HEK293 (cell line): ENCODE measurements at regions not wholly inside any gene's neighbourhood (a gene's known extent, or its start where the extent isn't known, plus 50 kb on each side); places are given as distances from the start of the nearest gene placed in this dataset.
"Not testable (repeated sequence)": the region's sequence is repeated elsewhere in the genome, so short reads cannot be mapped to it uniquely, and the experiment has no call there.

Source experiments
- CTCF ChIP-seq: fragments of 450-650 bp; formaldehyde crosslinking; IDR thresholded peaks from 2 replicates; pipeline ENCODE4 v1.5.1; 2016; ENCODE audit warnings: missing biosample characterization, missing genetic modification characterization
- HIC1 ChIP-seq: fragments of 450-650 bp; formaldehyde crosslinking; IDR thresholded peaks from 2 replicates; pipeline ENCODE4 v1.5.1; 2016; ENCODE audit warnings: missing biosample characterization, missing genetic modification characterization
- PRDM2 ChIP-seq: fragments of 450-650 bp; formaldehyde crosslinking; IDR thresholded peaks from 2 replicates; pipeline ENCODE4 v1.5.1; 2016; ENCODE audit warnings: missing biosample characterization, missing genetic modification characterization, borderline replicate concordance
- TCF7L2 ChIP-seq: IDR thresholded peaks from 2 replicates; pipeline ENCODE4 v1.6.1; 2011; ENCODE audit warnings: low read depth, mild to moderate bottlenecking, inconsistent platforms, low read length, moderate library complexity, borderline replicate concordance
- ZBTB20 ChIP-seq: fragments of 450-650 bp; formaldehyde crosslinking; IDR thresholded peaks from 2 replicates; pipeline ENCODE4 v1.5.1; 2016; ENCODE audit warnings: missing biosample characterization, missing genetic modification characterization
- ZBTB7A ChIP-seq: fragments of 450-650 bp; formaldehyde crosslinking; IDR thresholded peaks from 2 replicates; pipeline ENCODE4 v1.5.1; 2016; ENCODE audit warnings: low read depth, missing biosample characterization, missing genetic modification characterization
- ZNF404 ChIP-seq: fragments of 450-650 bp; formaldehyde crosslinking; IDR thresholded peaks from 2 replicates; pipeline ENCODE4 v1.5.1; 2017; ENCODE audit warnings: missing biosample characterization, missing genetic modification characterization

- not testable (repeated sequence) for TF ChIP-seq CTCF; TCF7L2; ZBTB7A (tag by site-specific recombination); ZNF404 (tag by site-specific recombination); ZBTB20 (tag by site-specific recombination); HIC1; PRDM2 (tag by site-specific recombination)
Observed at GRCh38 chr10:55601690-55602478, 759.2 kb downstream of the ZWINT start.
